ENCODE measurements at regions not wholly inside any gene's neighbourhood (a gene's known extent, or its start where the extent isn't known, plus 50 kb on each side); places are given as distances from the start of the nearest gene placed in this dataset.
A peak's percentile ranks its signal among the peaks of the same experiment; 100 is the strongest.

GRCh38 chr17:77419547-77420094 is 278.9 kb downstream of the SEC14L1 start:
- DNase-seq (ENCODE audit: low spot score): no peak

GRCh38 chr17:77420095-77420803 is 279.5 kb downstream of the SEC14L1 start:
- DNase-seq (ENCODE audit: low spot score): no peak

- no peak for DNase-seq (ENCODE audit: low spot score)
Measured at GRCh38 chr17:77420804-77421629, 280.2 kb downstream of the SEC14L1 start.

- no peak for DNase-seq (ENCODE audit: low spot score)
Measured at GRCh38 chr17:77421630-77421972, 280.8 kb downstream of the SEC14L1 start.

GRCh38 chr17:77422104-77422747 is 281.5 kb downstream of the SEC14L1 start:
- DNase-seq (ENCODE audit: low spot score): no peak

- no peak for DNase-seq (ENCODE audit: low spot score)
Measured at GRCh38 chr17:77422748-77423113, 282.0 kb downstream of the SEC14L1 start.

GRCh38 chr17:77423589-77424451 is 283.1 kb downstream of the SEC14L1 start:
- DNase-seq (ENCODE audit: low spot score): no peak

- peak; percentile 71 for DNase-seq (ENCODE audit: low spot score)
Measured at GRCh38 chr17:77424585-77425344, 284.0 kb downstream of the SEC14L1 start.

- no peak for DNase-seq (ENCODE audit: low spot score)
Measured at GRCh38 chr17:77425348-77425747, 284.6 kb downstream of the SEC14L1 start.

GRCh38 chr17:77425791-77426641 is 285.2 kb downstream of the SEC14L1 start:
- no peak for DNase-seq (ENCODE audit: low spot score)

GRCh38 chr17:77426676-77427386 is 286.1 kb downstream of the SEC14L1 start:
- no peak for DNase-seq (ENCODE audit: low spot score)

GRCh38 chr17:77427391-77427991 is 286.7 kb downstream of the SEC14L1 start:
- no peak for DNase-seq (ENCODE audit: low spot score)

GRCh38 chr17:77428020-77428748 is 287.4 kb downstream of the SEC14L1 start:
- no peak for DNase-seq (ENCODE audit: low spot score)

GRCh38 chr17:77428749-77429368 is 288.1 kb downstream of the SEC14L1 start:
- no peak for DNase-seq (ENCODE audit: low spot score)

- DNase-seq (ENCODE audit: low spot score): no peak
Measured at GRCh38 chr17:77429369-77429968, 288.7 kb downstream of the SEC14L1 start.

GRCh38 chr17:77429969-77430752 is 289.4 kb downstream of the SEC14L1 start:
- peak; percentile 91 for DNase-seq (ENCODE audit: low spot score)

All from kidney capillary endothelial cell (primary cell).